Cerebellar nuclear complex (tissue), 1 donor: ENCODE measurements at regions not wholly inside any gene's neighbourhood (a gene's known extent, or its start where the extent isn't known, plus 50 kb on each side); places are given as distances from the start of the nearest gene placed in this dataset.

Experiments
- DNase-seq, 2 experiments: peaks; one replicate each; lab custom pipeline; 2025; lab: John Stamatoyannopoulos, UW

GRCh38 chr9:3732077-3733038, 206.6 kb upstream of the RFX3 start:
- DNase-seq: no peak

- no peak for DNase-seq
Observed at GRCh38 chr9:3730511-3730922, 204.7 kb upstream of the RFX3 start.

- no peak for DNase-seq
Observed at GRCh38 chr9:3721096-3721495, 195.3 kb upstream of the RFX3 start.

GRCh38 chr9:3719286-3719685, 193.5 kb upstream of the RFX3 start:
- DNase-seq: no peak

- DNase-seq: no peak
Observed at GRCh38 chr9:3716415-3716814, 190.6 kb upstream of the RFX3 start.

- no peak for DNase-seq
Observed at GRCh38 chr9:3708751-3709150, 182.9 kb upstream of the RFX3 start.

GRCh38 chr9:3704890-3705289, 179.1 kb upstream of the RFX3 start:
- no peak for DNase-seq

- DNase-seq: no peak
Observed at GRCh38 chr9:3700772-3701171, 175.0 kb upstream of the RFX3 start.

- no peak for DNase-seq
Observed at GRCh38 chr9:3699883-3700282, 174.1 kb upstream of the RFX3 start.

GRCh38 chr9:3698531-3698930, 172.7 kb upstream of the RFX3 start:
- no peak for DNase-seq

GRCh38 chr9:3698076-3698475, 172.3 kb upstream of the RFX3 start:
- no peak for DNase-seq

GRCh38 chr9:3696368-3696767, 170.6 kb upstream of the RFX3 start:
- DNase-seq: no peak

- no peak for DNase-seq
Observed at GRCh38 chr9:3692606-3693005, 166.8 kb upstream of the RFX3 start.

- no peak for DNase-seq
Observed at GRCh38 chr9:3689555-3689954, 163.8 kb upstream of the RFX3 start.

GRCh38 chr9:3687145-3687544, 161.3 kb upstream of the RFX3 start:
- DNase-seq: no peak

- DNase-seq: no peak
Observed at GRCh38 chr9:3682186-3682585, 156.4 kb upstream of the RFX3 start.

- no peak for DNase-seq
Observed at GRCh38 chr9:3677541-3677940, 151.7 kb upstream of the RFX3 start.

GRCh38 chr9:3676766-3677165, 151.0 kb upstream of the RFX3 start:
- DNase-seq: no peak

GRCh38 chr9:3675946-3676345, 150.1 kb upstream of the RFX3 start:
- no peak for DNase-seq

- DNase-seq: no peak
Observed at GRCh38 chr9:3674561-3674960, 148.8 kb upstream of the RFX3 start.

GRCh38 chr9:3672399-3672798, 146.6 kb upstream of the RFX3 start:
- DNase-seq: no peak

GRCh38 chr9:3664044-3664443, 138.2 kb upstream of the RFX3 start:
- no peak for DNase-seq

GRCh38 chr9:3662671-3663070, 136.9 kb upstream of the RFX3 start:
- no peak for DNase-seq

GRCh38 chr9:3660936-3661335, 135.1 kb upstream of the RFX3 start:
- no peak for DNase-seq
